Mucosa of gallbladder (tissue), 1 donor: ENCODE measurements at regions not wholly inside any gene's neighbourhood (a gene's known extent, or its start where the extent isn't known, plus 50 kb on each side); places are given as distances from the start of the nearest gene placed in this dataset.

ENCODE experiments used
- DNase-seq: peaks from one replicate; pipeline ENCODE4 v3.0.0-alpha.2; 2020; ENCODE audit warnings: low spot score
- donor health status: DM: no; HTN: no; CAD: no.

GRCh38 chr2:11101430-11101829 is 53.8 kb upstream of the SLC66A3 start:
- no peak for DNase-seq

GRCh38 chr2:11102466-11102865 is 52.8 kb upstream of the SLC66A3 start:
- DNase-seq = no peak

GRCh38 chr2:11102956-11103860 is 52.1 kb upstream of the SLC66A3 start:
- no peak for DNase-seq

GRCh38 chr2:11103984-11104793 is 51.1 kb upstream of the SLC66A3 start:
- no peak for DNase-seq

GRCh38 chr2:11104794-11105660 is 50.2 kb upstream of the SLC66A3 start:
- DNase-seq = no peak
